HG02884 (cell line): ENCODE measurements at regions not wholly inside any gene's neighbourhood (a gene's known extent, or its start where the extent isn't known, plus 50 kb on each side); places are given as distances from the start of the nearest gene placed in this dataset.
A peak's percentile ranks its signal among the peaks of the same experiment; 100 is the strongest.

Experiments used
- ATAC-seq: cut with Tn5 transposase; IDR thresholded peaks from one replicate; pipeline ENCODE4 v1.9.1; 2021; ENCODE audit warnings: mild to moderate bottlenecking, moderate library complexity; ENCODE audit not compliant: unreplicated experiment

GRCh38 chr2:6754419-6754818 is 111.3 kb downstream of the CMPK2 start:
- no peak for ATAC-seq

GRCh38 chr2:6755456-6755855 is 110.3 kb downstream of the CMPK2 start:
- ATAC-seq = no peak

- no peak for ATAC-seq
Observed at GRCh38 chr2:6757215-6757614, 108.5 kb downstream of the CMPK2 start.

DNA sequence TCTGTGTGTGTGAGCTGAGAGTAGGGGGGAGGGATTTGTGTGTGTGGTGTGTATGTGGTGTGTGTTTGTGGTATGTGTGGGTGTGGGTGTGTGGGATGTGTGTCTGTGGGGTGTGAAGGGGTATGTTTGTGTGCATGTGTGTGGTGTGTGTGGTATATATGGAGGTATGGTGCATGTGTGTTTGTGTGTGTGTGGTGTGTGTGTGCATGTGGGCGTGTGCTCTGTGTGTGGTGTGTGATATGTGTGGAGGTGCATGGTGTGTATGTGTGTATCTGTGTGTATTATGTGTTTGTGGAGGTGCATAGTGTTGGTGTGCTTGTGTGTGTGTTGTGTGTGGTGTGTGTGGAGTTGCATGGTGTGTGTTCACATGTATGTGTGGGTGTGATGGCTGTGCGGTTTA is 106.0 kb downstream of the CMPK2 start:
- no peak for ATAC-seq

DNA sequence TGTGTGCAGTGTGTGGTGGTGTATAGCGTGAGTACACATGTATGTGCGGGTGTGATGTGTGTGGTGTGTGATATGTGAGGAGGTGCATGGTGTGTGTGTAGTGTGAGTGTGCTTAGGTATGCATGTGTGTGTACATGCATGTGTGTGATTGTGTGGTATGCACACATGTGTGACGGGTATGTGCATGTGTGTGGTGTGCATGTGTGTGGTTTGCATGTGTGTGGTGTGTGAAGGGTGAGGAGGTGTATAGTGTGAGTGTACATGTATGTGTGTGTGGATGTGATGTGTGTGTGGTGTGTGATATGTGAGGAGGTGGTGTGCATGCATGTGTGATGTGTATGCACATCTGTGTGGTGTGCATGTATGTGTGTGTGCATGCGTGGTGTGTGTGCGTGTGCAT is 105.6 kb downstream of the CMPK2 start:
- ATAC-seq = no peak

GRCh38 chr2:6764968-6765723 is 100.6 kb downstream of the CMPK2 start:
- no peak for ATAC-seq

DNA sequence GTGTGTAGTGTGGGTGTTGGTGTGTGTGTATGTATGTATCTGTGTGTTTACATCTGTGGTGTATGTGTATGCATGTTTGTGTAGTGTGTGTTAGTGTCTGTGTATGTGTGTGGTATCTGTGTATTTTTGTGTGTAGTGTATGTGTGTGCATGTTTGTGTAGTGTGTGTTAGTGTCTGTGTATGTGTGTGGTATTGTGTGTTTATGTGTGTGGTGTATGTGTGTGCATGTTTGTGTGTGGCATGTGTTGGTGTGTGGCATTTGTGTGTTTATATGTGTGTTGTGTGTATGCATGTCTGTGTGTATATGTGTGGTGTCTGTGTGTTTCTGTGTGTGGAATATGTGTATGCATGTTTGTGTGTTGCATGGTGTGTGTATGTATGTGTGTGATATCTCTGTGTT is 96.4 kb downstream of the CMPK2 start:
- ATAC-seq = no peak

DNA sequence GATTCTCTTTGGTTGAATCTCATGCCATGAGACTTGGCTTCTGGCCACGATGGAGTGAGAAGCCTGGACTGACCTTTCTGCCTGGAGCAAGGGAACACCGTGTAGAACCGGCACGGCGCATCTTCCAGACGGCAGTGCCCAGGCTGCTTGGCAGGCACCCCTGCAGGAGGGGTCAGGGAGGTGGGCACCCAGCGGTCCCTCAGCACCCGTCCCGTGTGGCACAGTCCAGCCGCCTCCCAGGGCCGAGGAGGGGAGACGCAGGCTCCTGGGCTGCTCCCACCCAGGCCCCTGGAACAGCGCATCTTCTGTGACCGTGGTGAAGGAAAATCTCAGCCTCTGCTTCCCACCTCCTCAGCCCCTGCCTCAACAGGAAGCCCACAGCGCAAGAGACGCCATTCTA is 95.7 kb downstream of the CMPK2 start:
- no peak for ATAC-seq

DNA sequence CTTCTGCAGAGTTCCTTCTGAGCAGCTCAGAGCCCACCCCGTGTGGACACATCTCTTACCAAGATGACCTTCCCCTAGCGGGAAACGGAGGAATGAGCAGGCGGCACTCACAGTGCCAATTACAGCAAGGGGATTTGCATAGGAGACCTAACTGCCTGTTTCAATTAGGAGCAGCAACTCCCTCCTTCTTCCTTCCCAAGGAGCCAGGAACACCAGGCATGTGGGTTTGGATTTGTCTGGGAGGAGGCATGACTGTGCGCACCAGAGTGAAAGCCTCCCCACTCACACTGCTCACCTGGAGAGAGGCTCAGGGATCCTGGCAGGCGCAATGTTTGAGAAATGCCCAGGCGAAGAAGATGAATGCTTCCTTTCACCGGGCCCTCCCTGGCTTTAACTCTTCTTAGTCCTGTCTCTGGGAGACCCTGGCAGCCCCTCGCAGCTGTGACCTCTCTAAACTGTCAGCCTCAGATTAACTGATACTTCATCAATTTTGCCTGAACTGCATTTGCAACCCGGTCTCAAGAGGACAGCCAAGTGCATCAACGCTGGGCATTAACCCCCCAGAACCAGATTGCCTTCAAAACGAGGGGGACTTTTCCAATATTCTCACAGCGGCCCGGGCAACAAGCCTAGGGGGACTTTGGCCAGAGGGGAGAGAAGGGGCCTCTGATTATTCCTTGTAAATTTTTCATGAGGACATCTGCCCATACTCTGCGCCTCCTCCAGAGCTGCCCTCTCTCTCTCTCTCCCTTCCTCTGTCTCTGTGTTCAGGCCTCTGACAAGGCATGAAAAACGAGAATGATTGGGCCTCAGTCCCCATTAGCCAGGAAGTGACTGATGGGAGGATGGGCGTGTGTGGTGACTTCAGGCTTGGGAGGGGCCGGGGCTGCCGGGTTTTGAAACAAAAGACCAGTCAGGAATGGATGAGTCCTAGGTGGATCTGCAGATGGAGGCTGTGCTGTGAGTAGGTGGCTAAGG is 93.8 kb downstream of the CMPK2 start:
- no peak for ATAC-seq

- ATAC-seq = peak; percentile 92
Observed at GRCh38 chr2:6773007-6773693, 92.6 kb downstream of the CMPK2 start.

DNA sequence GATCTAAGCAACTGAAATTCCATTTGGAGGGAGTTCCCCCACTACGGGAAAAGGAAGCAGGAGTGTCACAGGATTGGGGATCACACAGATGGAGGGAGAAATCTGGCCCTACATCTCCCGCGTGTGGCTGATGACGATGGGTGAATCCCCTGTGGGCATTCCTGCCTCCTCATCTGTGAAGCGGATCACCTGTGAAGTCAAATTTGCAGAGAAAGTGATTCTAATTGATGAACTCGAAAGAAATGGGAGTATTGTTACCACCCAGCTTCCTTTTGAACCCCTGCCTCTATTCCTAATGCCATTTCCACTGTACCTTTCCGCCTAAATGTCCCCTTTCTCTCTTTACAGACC is 92.0 kb downstream of the CMPK2 start:
- no peak for ATAC-seq

- ATAC-seq = no peak
Observed at GRCh38 chr2:6776125-6776524, 89.6 kb downstream of the CMPK2 start.

DNA sequence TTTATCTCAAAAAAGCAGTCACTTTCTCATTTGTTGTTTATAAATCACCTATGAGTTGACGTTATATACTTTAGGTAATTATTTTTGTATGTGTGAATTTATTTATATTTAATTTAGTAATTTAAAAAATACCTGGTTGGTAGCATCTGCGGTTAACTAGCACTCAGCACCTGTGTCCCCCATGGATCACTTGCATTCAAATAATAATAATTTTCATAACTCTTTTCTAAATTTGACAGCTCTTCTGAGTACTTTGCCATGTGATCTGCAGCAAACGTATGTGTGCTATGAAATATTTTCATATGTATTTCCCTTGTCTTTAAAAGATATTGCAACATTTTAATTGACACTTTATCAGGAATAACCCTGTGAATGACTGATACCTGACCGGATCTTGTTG is 88.1 kb downstream of the CMPK2 start:
- no peak for ATAC-seq

DNA sequence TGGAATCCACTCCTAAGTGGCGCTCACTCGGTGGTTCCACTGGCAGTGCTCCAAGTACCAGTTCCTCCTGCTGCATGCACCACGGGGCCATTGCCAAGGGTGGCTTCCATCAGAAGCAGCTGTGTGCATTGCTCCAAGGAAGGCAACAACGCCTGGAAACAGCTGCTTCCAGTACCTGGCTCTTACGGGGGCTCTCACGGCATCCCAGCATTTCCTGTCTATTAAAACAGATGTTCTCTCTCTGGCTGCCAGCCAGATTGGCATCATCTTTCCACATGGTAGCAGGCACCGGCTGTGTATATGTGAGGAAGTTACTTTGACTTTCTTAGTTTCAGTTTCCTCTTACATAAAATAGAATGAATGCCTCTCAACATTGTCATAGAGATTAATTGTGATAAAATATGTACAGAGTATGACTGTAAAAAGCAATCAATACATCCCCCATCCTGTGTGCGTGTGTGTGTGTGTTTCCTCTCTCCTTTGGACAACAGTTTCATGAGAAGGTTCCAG is 84.9 kb downstream of the CMPK2 start:
- peak; percentile 70 for ATAC-seq

DNA sequence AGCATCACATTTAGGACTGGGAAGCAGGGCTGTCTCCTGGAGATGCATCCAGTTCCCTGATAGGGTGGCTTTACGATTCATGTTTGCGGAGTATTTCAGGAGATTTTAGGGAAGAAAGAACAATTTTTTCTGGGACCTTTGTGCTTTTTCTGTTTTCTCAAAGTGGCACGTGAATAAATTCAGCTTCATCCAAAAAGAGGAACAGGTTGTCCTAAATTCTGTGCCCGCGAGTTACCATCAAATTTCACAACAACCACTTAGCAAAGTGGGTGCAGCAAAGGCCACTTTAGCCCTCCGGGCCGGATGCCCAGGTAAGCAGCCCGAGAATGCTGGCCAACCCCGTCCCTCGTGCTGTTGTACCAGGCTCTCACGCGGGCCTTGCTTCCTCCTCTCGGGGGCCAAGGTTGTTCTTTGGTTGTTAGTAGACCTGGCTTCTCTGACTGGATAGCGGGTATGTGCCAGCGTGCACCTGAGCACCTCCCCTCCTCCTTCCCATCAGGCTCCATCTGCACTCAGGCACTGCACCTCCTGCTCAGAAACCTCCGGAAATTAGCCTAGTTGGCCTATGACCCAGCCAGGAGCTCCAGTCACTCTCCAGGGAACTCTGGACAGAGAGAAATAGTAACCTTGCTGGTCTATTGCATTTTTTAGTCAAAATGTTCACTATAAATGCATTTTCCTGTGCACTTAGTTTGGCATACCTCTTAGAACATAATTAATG is 83.0 kb downstream of the CMPK2 start:
- no peak for ATAC-seq

DNA sequence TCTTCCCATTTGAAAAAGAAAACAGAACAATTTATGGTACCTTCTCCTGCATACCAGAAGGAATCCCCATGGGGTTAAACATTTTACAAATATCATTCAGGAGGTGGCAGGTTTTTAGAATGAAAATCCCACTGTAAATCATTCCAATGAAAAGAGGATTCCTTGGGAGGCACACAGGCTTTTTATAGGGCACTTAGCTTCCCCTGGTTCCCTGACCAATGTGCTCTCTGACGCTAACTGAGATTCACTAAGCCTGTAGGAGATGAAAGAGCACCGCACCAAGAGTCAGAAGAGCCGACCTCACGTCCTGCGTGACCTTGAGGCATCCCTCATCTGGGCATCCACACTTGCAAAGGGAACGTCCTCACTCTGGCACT is 82.5 kb downstream of the CMPK2 start:
- no peak for ATAC-seq

DNA sequence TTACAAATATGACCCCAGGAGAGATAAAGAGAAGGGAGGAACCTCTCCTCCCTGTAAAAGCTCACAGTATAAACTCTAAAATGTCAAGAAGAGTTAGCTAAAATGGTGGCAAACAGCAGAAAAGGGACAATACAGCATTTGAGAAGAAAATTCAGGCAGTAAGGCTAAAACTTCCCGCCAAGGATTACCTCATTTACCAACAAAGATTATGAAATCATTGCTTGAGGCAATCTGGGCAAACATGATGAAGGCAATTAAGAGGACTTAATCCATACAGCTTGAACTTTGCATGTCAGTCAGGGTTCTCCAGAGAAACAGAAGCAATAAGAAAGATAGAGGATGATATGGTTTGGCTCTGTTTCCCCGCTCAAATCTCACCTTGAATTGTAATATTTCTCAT is 81.4 kb downstream of the CMPK2 start:
- ATAC-seq = no peak

- ATAC-seq = no peak
Observed at GRCh38 chr2:6785493-6785892, 80.2 kb downstream of the CMPK2 start.

GRCh38 chr2:6787376-6787775 is 78.3 kb downstream of the CMPK2 start:
- no peak for ATAC-seq

DNA sequence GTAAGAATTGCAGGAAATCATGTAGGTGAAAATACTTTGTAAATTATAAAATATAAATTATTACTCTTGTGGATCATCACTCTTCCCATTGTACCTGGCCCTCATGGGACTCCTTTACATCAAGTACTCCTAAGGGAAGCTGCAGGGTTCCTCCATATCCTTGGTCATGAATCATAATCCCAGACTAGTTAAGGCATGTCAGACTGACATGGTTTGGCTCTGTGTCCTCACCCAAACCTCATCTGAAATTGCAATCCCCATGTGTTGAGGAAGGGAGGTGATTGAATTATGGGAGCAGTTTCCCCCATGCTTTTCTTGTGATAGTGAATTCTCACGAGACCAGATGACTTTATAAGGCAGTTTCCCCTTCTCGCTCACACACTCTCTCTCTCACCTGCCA is 77.1 kb downstream of the CMPK2 start:
- no peak for ATAC-seq
